Neural crest cell (in vitro differentiated cells): ENCODE measurements at regions not wholly inside any gene's neighbourhood (a gene's known extent, or its start where the extent isn't known, plus 50 kb on each side); places are given as distances from the start of the nearest gene placed in this dataset.

Source experiments
- DNase-seq: peaks from one replicate; pipeline ENCODE4 v3.0.0; 2021; ENCODE audit warnings: low read depth, mixed read lengths, low spot score
- H3K27ac Mint-ChIP-seq: one replicate; pipeline ENCODE4 v1.8.0; 2021; ENCODE audit warnings: mild to moderate bottlenecking, mixed read lengths; ENCODE audit not compliant: unreplicated experiment
- H3K27me3 Mint-ChIP-seq: 2 replicates; pipeline ENCODE4 v1.8.0; 2021; ENCODE audit warnings: low read depth, mild to moderate bottlenecking, mixed read lengths
- H3K36me3 Mint-ChIP-seq: 2 replicates; pipeline ENCODE4 v1.8.0; 2021; ENCODE audit warnings: low read depth, mild to moderate bottlenecking, mixed read lengths
- H3K4me1 Mint-ChIP-seq: 2 replicates; pipeline ENCODE4 v1.8.0; 2021; ENCODE audit warnings: mixed read lengths
- H3K4me3 Mint-ChIP-seq: one replicate; pipeline ENCODE4 v1.8.0; 2021; ENCODE audit warnings: mild to moderate bottlenecking, mixed read lengths
- H3K9me3 Mint-ChIP-seq: 2 replicates; pipeline ENCODE4 v1.8.0; 2021; ENCODE audit warnings: mixed read lengths
- CTCF ChIP-seq: fragments of 200-600 bp; sonication (generic); conservative IDR thresholded peaks from 2 replicates; pipeline ENCODE4 v1.5.0; 2021; ENCODE audit warnings: antibody characterized with exemption, mild to moderate bottlenecking

GRCh38 chr5:18027241-18027867 lies 393.1 kb downstream of the TAF11L14 start:
- Mint-ChIP-seq H3K4me3 (no peak overlapping the region), H3K27me3 (no peaks in the 10 kb centered on the region)

GRCh38 chr5:18028036-18028435 lies 393.8 kb downstream of the TAF11L14 start:
- DNase-seq: no peak
- Mint-ChIP-seq H3K36me3 (no peaks in the 10 kb centered on the region), H3K27ac (no peak overlapping the region), H3K27me3 (no peaks in the 10 kb centered on the region), H3K4me1 (no peaks in the 10 kb centered on the region), H3K4me3 (no peak overlapping the region), H3K9me3 (peaks cover 13% of the 10 kb centered on the region)
- no peak for TF ChIP-seq CTCF

More at GRCh38 chr5:18027241-18027867, 393.1 kb downstream of the TAF11L14 start:
- no peak for DNase-seq
- Mint-ChIP-seq H3K4me1 (no peaks in the 10 kb centered on the region), H3K27ac (no peak overlapping the region), H3K36me3 (no peaks in the 10 kb centered on the region), H3K9me3 (peaks cover 9% of the 10 kb centered on the region)
- TF ChIP-seq CTCF: no peak

- Mint-ChIP-seq H3K9me3 (peaks cover 13% of the 10 kb centered on the region), H3K36me3 (no peaks in the 10 kb centered on the region), H3K27ac (no peak overlapping the region), H3K27me3 (no peaks in the 10 kb centered on the region), H3K4me3 (no peak overlapping the region), H3K4me1 (peaks cover 9% of the 10 kb centered on the region)
- DNase-seq: no peak
- no peak for TF ChIP-seq CTCF
Observed at GRCh38 chr5:18032744-18033143, 398.5 kb downstream of the TAF11L14 start.

GRCh38 chr5:18036531-18036930 lies 402.3 kb downstream of the TAF11L14 start:
- TF ChIP-seq CTCF: no peak
- DNase-seq: no peak
- H3K4me3 Mint-ChIP-seq: no peak overlapping the region
- peaks cover 9% of the 10 kb centered on the region for H3K4me1 Mint-ChIP-seq
- H3K36me3 Mint-ChIP-seq: no peaks in the 10 kb centered on the region
- no peaks in the 10 kb centered on the region for H3K27me3 Mint-ChIP-seq
- H3K27ac Mint-ChIP-seq: no peak overlapping the region
- H3K9me3 Mint-ChIP-seq: peaks cover 14% of the 10 kb centered on the region

GRCh38 chr5:18037718-18038117 lies 403.5 kb downstream of the TAF11L14 start:
- H3K4me3 Mint-ChIP-seq: no peak overlapping the region
- no peak overlapping the region for H3K27ac Mint-ChIP-seq
- no peaks in the 10 kb centered on the region for H3K27me3 Mint-ChIP-seq
- H3K4me1 Mint-ChIP-seq: peaks cover 9% of the 10 kb centered on the region
- DNase-seq: no peak
- TF ChIP-seq CTCF: no peak
- H3K9me3 Mint-ChIP-seq: peaks cover 7% of the 10 kb centered on the region
- no peaks in the 10 kb centered on the region for H3K36me3 Mint-ChIP-seq

- TF ChIP-seq CTCF: no peak
- Mint-ChIP-seq H3K4me3 (no peak overlapping the region), H3K27me3 (no peaks in the 10 kb centered on the region), H3K9me3 (peaks cover 2% of the 10 kb centered on the region), H3K4me1 (no peaks in the 10 kb centered on the region), H3K27ac (no peak overlapping the region), H3K36me3 (no peaks in the 10 kb centered on the region)
- no peak for DNase-seq
Observed at GRCh38 chr5:18043344-18043743, 409.1 kb downstream of the TAF11L14 start.
